GM21515 (cell line): ENCODE measurements at regions not wholly inside any gene's neighbourhood (a gene's known extent, or its start where the extent isn't known, plus 50 kb on each side); places are given as distances from the start of the nearest gene placed in this dataset.

Experiments
- ATAC-seq: cut with Tn5 transposase; IDR thresholded peaks from one replicate; pipeline ENCODE4 v1.9.1; 2021; ENCODE audit not compliant: unreplicated experiment

GRCh38 chr1:59138402-59138801, 158.5 kb upstream of the FGGY start:
- ATAC-seq, result no peak

GRCh38 chr1:59139396-59139795, 157.5 kb upstream of the FGGY start:
- ATAC-seq, result no peak

- ATAC-seq, result no peak
These were observed 155.5 kb upstream of the FGGY start for GRCh38 chr1:59141267-59141863.

- no peak for ATAC-seq
These were observed 154.4 kb upstream of the FGGY start for GRCh38 chr1:59142311-59143132.

GRCh38 chr1:59143133-59143487, 153.8 kb upstream of the FGGY start:
- ATAC-seq, result no peak

GRCh38 chr1:59143811-59144210, 153.1 kb upstream of the FGGY start:
- ATAC-seq, result no peak

GRCh38 chr1:59144959-59145358, 151.9 kb upstream of the FGGY start:
- ATAC-seq, result no peak

- ATAC-seq, result no peak
These were observed 150.8 kb upstream of the FGGY start for GRCh38 chr1:59146056-59146455.

- ATAC-seq, result peak; percentile 60
These were observed 150.1 kb upstream of the FGGY start for GRCh38 chr1:59146651-59147358.

GRCh38 chr1:59149435-59149834, 147.5 kb upstream of the FGGY start:
- ATAC-seq, result no peak

- ATAC-seq, result peak; percentile 59
These were observed 146.1 kb upstream of the FGGY start for GRCh38 chr1:59150577-59151386.

- no peak for ATAC-seq
These were observed 145.5 kb upstream of the FGGY start for GRCh38 chr1:59151387-59151761.

- ATAC-seq, result no peak
These were observed 145.0 kb upstream of the FGGY start for GRCh38 chr1:59151860-59152259.

- ATAC-seq, result no peak
These were observed 144.4 kb upstream of the FGGY start for GRCh38 chr1:59152511-59152910.

- no peak for ATAC-seq
These were observed 142.5 kb upstream of the FGGY start for GRCh38 chr1:59154401-59154800.

- ATAC-seq, result no peak
These were observed 141.5 kb upstream of the FGGY start for GRCh38 chr1:59155351-59155750.

GRCh38 chr1:59156051-59156450, 140.8 kb upstream of the FGGY start:
- no peak for ATAC-seq

- ATAC-seq, result no peak
These were observed 140.2 kb upstream of the FGGY start for GRCh38 chr1:59156526-59157199.

GRCh38 chr1:59158321-59158720, 138.6 kb upstream of the FGGY start:
- no peak for ATAC-seq

- no peak for ATAC-seq
These were observed 137.2 kb upstream of the FGGY start for GRCh38 chr1:59159557-59160203.
